Left lobe of liver (tissue), 2 donors: ENCODE measurements at regions not wholly inside any gene's neighbourhood (a gene's known extent, or its start where the extent isn't known, plus 50 kb on each side); places are given as distances from the start of the nearest gene placed in this dataset.
"Not testable (repeated sequence)": the region's sequence is repeated elsewhere in the genome, so short reads cannot be mapped to it uniquely, and the experiment has no call there.

Experiments used
- ATAC-seq: fragments of 200-7000 bp; cut with Tn5 transposase; one replicate; pipeline ENCODE4 v1.9.1; 2020; ENCODE audit warnings: mild to moderate bottlenecking, moderate library complexity
- DNase-seq: peaks from one replicate; pipeline ENCODE4 v3.0.0-alpha.2; 2020; ENCODE audit warnings: low spot score
- donor health status: DM: no; HTN: no; CAD: no; lungs with moderate emphysema.
- donor health status: DM: no; HTN: yes; CAD: no.

DNA sequence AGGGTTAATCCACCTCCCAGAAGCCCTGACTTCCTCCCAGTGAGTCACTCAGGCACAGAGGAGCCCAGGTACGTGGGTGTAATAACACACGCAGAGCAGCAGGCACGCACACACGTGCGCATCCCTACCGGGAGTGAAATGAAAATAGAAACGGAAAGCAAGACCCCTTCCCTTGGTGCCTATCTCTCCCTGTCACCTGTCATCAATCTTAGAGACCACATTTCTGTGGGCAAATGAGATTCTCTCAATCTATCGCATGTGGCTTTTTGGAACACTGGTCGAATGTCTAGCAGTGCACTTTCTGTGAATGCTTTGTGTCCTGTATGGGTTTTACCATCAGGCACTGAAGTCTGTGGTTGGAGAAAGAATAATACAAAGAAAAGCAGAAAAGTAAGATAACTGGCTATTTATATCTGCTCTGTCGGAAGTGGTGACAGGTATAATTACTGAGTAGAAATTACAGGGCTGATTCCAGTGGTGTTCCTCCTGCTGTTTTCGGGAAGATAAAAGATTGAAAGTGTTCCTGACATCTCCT, 137.7 kb upstream of the GRIA1 start:
- ATAC-seq (no peak), DNase-seq (no peak)

- no peak for ATAC-seq
- DNase-seq: no peak
Observed at GRCh38 chr5:153357493-153358112, 132.9 kb upstream of the GRIA1 start.

DNA sequence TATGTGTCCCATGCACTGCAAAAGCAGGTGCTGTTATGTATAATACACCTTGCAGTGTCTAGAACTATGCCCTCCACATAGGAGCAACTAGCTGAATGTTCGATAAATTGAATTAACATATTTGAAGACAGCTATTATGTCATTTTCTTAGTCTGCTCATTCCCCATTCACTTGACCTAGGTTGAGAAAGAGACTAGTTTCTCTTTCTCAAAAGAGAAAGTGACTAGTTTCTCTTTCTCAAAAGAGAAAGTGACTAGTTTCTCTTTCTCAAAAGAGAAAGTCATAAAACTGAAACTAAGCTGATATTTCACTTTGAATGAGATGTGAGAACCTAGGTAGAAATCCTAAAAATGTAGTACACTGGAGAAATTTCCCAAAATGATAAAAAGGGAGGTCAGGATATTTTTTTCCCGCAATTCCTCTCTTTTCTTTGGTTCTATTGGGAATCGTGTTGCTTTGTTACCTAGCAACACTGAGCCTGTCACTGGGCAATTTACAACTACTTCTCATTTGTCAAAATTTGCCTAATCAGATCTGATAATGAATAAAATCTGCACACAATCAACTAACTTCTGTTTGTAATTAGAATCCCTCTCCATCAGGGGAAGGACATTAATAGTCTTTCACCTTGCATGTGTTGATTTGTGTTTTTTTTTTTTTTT, 132.0 kb upstream of the GRIA1 start:
- DNase-seq (no peak), ATAC-seq (no peak)

DNA sequence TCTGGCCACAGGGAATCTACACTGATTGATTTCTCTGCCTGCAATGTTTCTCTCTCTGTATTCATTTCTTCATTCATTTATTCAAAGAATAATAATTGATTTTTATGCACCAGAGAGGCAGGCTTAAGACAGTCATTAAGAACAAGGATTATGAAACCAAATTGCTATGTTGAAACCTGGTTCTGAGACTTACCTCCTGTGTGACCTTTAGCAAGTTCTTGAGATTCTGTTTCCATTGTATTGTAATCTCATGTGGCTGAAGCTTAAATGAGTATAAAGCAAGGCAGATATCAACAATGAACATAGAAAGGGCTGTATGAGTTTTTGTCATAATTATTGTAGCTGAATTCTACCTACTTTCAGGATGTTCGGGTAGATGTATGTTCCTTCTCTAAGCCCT, 129.6 kb upstream of the GRIA1 start:
- DNase-seq (no peak), ATAC-seq (no peak)

- no peak for ATAC-seq
- no peak for DNase-seq
Observed at GRCh38 chr5:153361735-153362409, 128.6 kb upstream of the GRIA1 start.

GRCh38 chr5:153365547-153365946, 124.9 kb upstream of the GRIA1 start:
- DNase-seq (no peak), ATAC-seq (no peak)

DNA sequence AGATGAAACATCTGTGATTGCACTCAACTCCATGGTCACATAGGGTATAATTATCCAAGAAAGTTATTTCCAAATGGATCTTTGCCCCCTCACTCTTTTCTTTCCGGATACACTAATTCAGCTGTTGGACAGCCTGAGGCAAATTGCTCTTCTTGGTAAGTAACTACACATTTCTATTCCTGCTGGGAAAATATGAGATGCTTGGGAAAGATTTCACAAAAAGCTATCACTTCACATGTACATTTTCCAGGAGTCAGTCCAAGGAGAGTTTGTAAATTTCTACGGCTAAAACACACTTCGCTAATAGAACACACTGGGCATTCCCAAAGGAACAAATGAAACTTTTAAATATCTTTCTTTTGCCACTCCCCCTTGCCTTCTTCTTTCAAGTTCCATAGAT, 123.0 kb upstream of the GRIA1 start:
- DNase-seq (no peak), ATAC-seq (no peak)

DNA sequence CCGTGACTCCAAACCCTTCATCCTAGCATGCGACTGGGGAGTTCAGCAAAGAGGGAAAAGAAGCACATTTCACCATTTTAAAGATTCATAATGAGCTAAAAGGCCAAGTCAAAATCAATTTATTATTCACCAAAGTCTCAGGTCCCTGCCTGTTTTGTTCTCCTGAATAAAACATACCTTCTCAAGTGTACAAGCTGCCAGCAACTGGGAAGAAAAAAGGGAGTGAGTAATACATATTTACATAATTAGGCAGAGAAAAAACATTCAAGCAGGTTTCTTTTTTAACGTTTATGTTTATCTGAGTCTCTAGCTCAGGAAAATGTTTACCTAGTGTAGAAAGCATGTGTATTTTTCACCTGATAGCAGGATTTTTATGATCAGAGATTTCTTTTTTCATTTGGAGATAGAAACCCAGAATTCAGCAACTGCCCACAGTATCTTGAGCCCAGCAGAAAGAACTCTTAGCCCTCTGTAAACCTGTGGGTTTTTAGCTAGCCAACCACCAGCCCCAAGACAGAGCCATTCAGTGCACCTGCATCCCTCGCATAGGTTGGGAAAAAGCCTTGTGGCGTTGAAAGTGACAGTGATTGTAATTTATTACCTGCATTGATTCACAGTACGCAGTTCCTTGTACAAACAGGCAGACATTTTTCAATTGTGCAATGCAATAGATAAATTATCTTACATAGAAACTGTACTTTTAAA, 117.9 kb upstream of the GRIA1 start:
- ATAC-seq: no peak
- no peak for DNase-seq

GRCh38 chr5:153373130-153373498, 117.4 kb upstream of the GRIA1 start:
- DNase-seq: no peak
- no peak for ATAC-seq

DNA sequence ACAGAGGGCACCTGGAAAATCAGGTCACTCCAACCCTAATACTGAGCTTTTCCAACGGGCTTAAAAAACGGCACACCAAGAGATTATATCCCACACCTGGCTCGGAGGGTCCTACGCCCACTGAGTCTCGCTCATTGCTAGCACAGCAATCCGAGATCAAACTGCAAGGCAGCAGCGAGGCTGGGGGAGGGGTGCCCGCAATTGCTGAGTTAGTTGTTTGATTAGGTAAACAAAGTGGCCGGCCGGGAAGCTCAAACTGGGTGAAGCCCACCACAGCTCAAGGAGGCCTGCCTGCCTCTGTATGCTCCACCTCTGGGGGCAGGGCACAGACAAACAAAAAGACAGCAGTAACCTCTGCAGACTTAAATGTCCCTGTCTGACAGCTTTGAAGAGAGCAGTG, 108.8 kb upstream of the GRIA1 start:
- ATAC-seq, DNase-seq: not testable (repeated sequence)

GRCh38 chr5:153390569-153390968, 99.9 kb upstream of the GRIA1 start:
- no peak for ATAC-seq
- DNase-seq: no peak

DNA sequence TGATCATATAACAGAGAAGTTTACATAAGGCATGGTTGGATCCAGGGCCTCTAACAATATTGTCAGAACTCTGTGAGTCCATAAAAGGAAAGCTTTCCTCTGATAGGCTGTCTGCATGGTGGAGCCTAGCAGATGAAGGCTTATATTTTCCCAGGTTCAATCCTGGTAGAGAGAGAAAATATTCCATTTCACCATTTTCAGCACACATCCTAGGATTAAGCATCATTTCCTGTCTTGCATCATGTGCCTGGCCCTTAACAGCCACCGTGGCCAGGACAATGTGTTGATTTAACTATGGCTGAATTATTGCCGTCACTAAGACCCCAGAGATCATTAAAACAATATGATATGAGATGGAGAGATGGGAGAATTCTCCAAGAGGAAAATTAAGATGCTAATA, 90.9 kb upstream of the GRIA1 start:
- no peak for DNase-seq
- ATAC-seq: no peak

GRCh38 chr5:153400931-153401330, 89.5 kb upstream of the GRIA1 start:
- ATAC-seq (no peak), DNase-seq (no peak)

DNA sequence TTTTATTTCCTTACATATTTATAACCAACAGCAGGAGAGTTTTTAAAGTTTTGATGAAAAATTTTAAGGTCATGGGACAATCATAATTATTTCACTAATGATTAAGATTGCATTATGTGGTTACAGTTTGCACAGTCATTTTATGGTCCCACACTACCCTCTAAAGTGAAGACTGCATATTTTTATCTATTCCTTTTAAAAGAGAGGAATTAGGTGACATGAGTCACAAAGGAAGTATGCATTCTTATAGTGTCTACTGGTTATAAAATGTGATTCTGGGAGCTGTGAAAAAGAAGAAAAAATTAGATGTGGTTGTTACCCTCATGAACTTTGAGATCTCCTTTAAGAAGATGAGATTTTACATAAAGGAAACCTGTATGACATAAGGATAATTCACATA, 87.9 kb upstream of the GRIA1 start:
- no peak for ATAC-seq
- no peak for DNase-seq

GRCh38 chr5:153403470-153403869, 87.0 kb upstream of the GRIA1 start:
- DNase-seq (no peak), ATAC-seq (no peak)

- ATAC-seq (no peak), DNase-seq (no peak)
Observed at GRCh38 chr5:153404747-153405146, 85.7 kb upstream of the GRIA1 start.

DNA sequence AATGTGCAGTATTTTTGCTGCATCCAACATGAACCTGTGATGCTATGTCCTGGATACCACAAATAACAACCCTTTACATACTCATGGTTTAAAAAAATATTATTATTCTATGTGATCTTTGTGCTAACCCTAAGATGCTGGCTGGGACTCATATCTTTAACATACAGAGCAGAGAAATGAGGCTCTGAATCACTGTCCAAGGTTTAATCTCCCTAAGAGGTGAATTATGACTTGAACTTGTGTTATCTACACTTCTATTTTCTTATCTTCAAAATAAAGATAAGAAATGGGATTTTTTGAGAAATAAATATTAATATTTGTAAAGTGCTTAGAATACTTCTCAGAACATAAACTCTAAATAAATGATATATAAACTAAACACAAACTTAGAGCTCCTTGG, 68.8 kb upstream of the GRIA1 start:
- no peak for ATAC-seq

DNA sequence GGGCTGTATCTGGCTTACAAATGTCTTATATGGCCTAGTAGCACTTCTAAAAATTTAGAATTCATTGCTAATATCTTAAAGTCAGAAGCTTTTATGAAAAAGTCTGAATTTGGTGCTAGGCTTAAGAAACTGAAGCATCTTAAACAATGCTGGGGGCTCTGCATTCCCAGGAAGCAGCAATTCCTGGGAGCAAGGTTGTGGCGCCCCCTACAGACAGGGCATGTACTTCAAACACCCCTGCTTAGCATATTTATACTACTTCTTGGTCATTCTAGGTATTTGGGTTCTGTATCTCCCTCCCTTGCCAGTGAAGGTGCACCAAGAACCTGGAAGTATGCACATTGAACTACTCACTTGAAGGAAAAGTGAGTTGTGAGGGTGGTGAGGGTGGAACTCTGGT, 64.6 kb upstream of the GRIA1 start:
- ATAC-seq (no peak), DNase-seq (no peak)

More for the DNA sequence above, 68.8 kb upstream of the GRIA1 start:
- DNase-seq: no peak

GRCh38 chr5:153429761-153430380, 60.6 kb upstream of the GRIA1 start:
- ATAC-seq (no peak), DNase-seq (no peak)

DNA sequence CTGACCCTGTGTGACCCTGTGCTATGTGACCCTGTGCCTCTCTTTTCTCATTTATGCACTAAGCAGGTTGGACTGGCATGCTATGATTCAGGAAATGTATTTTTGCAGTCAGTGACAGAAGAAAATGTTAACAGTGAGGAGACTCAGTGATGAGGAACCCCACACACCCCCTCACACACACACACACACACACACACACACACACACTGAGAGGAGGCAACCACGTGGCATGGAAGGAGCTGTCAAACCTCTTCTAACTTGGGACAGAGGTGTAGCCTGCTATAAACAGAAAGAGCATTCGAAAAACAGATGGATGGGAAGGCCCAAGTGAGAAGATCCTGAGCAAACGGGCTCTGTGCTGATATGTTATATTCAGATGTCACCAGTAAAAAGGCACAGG, 57.9 kb upstream of the GRIA1 start:
- DNase-seq (no peak), ATAC-seq (no peak)

GRCh38 chr5:153437251-153437650, 53.2 kb upstream of the GRIA1 start:
- no peak for ATAC-seq
- no peak for DNase-seq
